ENCODE measurements at regions not wholly inside any gene's neighbourhood (a gene's known extent, or its start where the extent isn't known, plus 50 kb on each side); places are given as distances from the start of the nearest gene placed in this dataset.

DNA sequence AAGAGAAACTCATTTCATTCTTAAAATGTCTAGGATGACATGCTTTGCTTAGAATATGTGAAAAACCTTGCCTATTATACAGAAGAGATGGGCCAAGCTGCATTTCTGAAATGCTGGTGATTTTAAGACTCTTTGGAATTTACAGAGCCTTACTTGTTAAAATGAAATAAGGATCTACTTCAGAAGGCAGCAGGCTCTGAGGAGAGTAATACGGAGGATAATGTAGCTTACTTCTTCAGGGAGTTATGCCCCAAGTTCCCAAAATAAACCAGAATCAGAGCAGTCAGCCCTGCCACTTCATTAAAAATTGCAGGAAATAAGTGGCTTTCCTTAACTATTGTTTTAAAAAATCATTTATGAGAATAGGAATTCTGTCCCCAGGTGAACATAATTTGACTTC lies 1000.3 kb upstream of the RAG2 start:
- no peak for DNase-seq (ENCODE audit: insufficient read length, low spot score)
- FAIRE-seq, result no peak
- TF ChIP-seq, protein P1, sequence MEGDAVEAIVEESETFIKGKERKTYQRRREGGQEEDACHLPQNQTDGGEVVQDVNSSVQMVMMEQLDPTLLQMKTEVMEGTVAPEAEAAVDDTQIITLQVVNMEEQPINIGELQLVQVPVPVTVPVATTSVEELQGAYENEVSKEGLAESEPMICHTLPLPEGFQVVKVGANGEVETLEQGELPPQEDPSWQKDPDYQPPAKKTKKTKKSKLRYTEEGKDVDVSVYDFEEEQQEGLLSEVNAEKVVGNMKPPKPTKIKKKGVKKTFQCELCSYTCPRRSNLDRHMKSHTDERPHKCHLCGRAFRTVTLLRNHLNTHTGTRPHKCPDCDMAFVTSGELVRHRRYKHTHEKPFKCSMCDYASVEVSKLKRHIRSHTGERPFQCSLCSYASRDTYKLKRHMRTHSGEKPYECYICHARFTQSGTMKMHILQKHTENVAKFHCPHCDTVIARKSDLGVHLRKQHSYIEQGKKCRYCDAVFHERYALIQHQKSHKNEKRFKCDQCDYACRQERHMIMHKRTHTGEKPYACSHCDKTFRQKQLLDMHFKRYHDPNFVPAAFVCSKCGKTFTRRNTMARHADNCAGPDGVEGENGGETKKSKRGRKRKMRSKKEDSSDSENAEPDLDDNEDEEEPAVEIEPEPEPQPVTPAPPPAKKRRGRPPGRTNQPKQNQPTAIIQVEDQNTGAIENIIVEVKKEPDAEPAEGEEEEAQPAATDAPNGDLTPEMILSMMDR (IDR thresholded peaks at IDR 0.05; ENCODE audit: insufficient read depth, missing control alignments), result no peak

DNA sequence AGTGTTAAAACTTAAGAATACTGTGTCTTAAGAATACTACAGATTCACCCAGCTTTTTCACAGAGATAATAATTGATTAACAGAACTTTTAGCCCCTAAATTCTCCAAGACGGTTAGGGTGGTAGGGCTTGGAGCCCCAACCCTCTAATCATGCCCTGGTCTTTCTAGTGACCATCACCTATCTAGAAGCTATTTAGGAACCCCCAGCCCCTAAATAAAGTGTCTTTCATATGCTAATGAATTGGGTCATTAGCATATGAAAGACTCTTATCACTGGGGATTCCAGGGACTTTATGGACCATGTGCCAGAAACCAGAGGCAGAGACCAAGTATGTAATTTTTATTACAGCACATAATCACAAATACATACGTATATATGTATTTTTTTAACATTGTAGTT lies 999.7 kb upstream of the RAG2 start:
- TF ChIP-seq, protein P1 (IDR thresholded peaks at IDR 0.05; ENCODE audit: insufficient read depth, missing control alignments), result no peak
- no peak for DNase-seq (ENCODE audit: insufficient read length, low spot score)
- no peak for FAIRE-seq

DNA sequence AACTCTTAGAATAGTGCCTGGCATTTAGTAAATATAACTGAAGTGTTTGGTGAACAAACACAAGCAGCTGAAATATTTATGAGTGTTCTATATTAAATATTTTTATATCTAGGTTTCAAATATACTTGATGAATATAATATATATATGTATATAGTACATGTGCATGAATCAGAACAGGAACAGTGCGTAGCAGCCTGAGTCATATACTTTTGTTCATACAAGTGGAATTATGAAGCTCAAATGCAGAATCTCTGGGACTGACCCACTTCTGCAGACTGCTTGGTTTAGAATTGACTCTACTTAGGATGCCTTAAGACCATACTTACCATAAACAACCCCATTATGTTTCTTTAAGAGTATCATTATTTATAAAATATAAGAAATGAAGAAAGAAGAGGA lies 997.8 kb upstream of the RAG2 start:
- TF ChIP-seq, protein P1 (IDR thresholded peaks at IDR 0.05; ENCODE audit: insufficient read depth, missing control alignments), result no peak
- FAIRE-seq, result no peak
- no peak for DNase-seq (ENCODE audit: insufficient read length, low spot score)

DNA sequence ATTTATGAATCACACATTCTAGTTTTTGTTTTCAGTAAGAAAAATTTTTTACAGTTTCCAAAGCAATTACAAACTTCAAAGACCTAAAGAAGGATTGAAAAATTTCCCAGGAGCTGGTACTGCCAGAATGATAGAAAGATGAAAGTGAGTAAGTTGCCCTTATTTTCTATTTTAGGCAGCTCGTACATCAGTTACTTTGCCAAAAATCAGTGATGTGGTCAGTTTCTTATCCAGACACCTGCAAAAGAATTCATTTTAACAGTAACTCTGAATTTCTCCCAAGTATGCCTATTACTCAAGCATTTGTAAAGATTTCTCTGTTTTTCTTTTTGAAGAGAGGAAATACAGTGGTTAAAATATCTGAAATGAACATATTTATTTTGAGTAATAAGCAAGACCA lies 976.3 kb upstream of the RAG2 start:
- FAIRE-seq (no peak), DNase-seq (ENCODE audit: insufficient read length, low spot score) (no peak)
- TF ChIP-seq, protein P1 (IDR thresholded peaks at IDR 0.05; ENCODE audit: insufficient read depth, missing control alignments), result no peak

DNA sequence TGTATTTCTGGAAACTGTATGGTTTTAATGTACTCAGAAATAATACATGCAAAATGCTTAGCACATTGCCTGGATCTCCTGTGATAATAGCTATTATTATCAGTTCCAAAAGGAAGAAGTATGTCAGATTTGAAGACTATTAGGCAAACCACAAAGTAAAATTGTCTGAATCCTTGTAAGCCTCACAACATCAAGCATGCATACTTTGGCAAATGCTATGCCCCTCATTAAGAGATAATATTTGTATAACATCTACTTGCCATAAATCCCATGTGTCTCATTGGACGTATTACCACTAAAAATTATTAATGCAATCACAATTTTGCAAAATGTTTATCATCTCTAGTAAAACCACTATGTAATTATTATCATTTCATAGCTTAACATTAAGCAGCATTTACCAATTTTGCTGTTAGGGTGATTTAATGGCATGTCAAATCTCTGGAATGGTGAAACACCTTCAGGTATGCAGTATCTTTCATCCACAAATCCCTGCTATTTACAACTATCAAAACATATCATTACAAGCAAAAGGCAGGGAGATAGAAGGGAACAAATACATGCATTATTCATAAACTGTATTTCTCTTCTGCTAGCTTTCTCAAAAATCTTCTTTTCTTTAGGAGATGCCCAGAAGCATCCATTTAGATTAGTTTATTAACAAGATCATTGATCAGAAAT lies 974.6 kb upstream of the RAG2 start:
- FAIRE-seq (no peak), DNase-seq (ENCODE audit: insufficient read length, low spot score) (no peak)
- TF ChIP-seq, protein P1 (IDR thresholded peaks at IDR 0.05; ENCODE audit: insufficient read depth, missing control alignments), result no peak

DNA sequence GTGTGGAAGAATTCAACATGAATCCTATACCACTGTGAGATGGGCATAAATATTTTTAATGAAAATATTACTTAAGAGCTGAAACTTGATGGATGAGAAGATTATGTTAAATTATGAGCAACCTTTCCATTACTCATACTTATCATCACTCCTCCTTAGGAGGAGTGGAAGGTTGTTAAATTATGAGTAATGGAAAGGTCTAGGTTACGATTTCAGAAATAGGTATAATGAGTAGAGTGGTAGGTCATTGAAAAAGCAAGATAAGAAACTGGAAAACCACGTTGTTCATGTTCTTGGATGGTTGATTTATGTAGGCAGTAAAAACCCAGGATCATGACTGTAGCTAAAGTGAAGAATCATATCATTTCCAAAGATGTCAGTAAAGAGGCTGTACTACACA lies 973.2 kb upstream of the RAG2 start:
- DNase-seq (ENCODE audit: insufficient read length, low spot score) (no peak), FAIRE-seq (no peak)
- TF ChIP-seq, protein P1 (IDR thresholded peaks at IDR 0.05; ENCODE audit: insufficient read depth, missing control alignments), result no peak

DNA sequence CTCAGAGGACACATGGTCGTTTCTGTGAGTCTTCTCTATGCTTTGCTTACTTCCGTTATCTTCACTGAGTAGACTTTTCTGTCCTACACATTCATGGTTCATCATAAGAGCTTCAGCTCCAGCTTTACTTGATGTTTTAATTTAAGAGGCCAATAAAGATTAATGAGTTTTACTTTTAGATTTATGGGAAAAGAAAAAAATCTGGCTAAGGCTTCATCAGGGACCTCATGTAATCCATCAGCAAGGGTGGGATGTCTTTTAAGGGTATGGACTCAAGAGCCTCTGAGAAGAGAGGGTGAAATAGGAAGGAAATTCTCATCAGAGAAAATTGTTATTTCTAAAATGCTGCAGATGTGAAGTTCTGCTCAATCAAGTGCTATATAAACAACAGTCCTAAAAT lies 963.0 kb upstream of the RAG2 start:
- FAIRE-seq (no peak), DNase-seq (ENCODE audit: insufficient read length, low spot score) (no peak)
- TF ChIP-seq, protein P1 (IDR thresholded peaks at IDR 0.05; ENCODE audit: insufficient read depth, missing control alignments), result no peak
